SHP77 treated with DMSO at 0.1 percent for 48 hours (cell line): ENCODE measurements at regions not wholly inside any gene's neighbourhood (a gene's known extent, or its start where the extent isn't known, plus 50 kb on each side); places are given as distances from the start of the nearest gene placed in this dataset.

Source experiments
- DNase-seq: peaks from one replicate; lab custom pipeline; 2025; lab: John Stamatoyannopoulos, UW

GRCh38 chr1:8084913-8085312, 58.8 kb upstream of the ERRFI1 start:
- DNase-seq: no peak

GRCh38 chr1:8083739-8084484, 57.8 kb upstream of the ERRFI1 start:
- DNase-seq: no peak

- DNase-seq: no peak
These were observed 56.8 kb upstream of the ERRFI1 start for GRCh38 chr1:8082945-8083344.

DNA sequence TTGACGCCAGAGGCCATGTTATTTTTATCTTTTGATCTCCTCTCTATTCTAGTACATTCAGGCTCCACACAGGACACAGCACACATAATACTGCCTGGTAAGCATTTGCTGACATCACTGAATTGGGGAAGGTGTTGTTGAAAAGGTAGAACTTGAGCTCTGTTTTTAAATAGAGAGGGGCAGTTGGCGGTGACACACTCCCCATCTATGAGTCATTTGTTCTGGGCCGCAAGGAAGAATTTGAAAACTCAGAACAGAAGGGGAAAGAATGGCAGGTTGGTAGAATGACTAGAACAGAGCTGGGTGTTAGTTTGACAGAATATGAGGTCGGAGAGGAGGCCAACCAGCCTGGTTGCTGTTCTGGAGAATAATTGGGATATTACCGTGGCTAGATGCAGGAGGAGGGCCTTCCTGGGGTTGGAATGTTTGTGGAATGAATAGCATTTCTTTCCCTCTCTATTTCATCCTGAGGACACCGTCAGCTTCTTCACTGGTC, 52.1 kb upstream of the ERRFI1 start:
- DNase-seq: no peak

DNA sequence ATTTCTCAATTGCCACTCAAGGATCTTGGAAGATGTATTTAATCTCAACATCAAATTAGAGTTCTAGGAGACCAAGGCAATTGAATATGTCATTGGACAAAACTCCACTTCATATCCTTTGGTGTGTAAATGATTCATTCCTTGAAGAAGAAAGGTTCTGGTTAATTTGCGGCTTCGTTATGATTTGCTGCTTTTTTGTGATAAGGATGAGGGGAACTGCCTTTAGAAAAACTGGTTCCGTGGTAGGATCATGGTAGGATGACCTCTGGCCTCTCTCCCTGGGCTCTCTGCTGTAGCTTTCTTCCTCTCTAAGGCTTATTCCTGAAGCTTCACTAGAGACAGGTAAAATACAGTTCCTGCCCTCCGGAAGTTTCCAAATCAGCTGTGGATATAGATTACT, 51.5 kb upstream of the ERRFI1 start:
- DNase-seq: no peak

- DNase-seq: peak; percentile 73
These were observed 51.0 kb upstream of the ERRFI1 start for GRCh38 chr1:8077120-8077573.

DNA sequence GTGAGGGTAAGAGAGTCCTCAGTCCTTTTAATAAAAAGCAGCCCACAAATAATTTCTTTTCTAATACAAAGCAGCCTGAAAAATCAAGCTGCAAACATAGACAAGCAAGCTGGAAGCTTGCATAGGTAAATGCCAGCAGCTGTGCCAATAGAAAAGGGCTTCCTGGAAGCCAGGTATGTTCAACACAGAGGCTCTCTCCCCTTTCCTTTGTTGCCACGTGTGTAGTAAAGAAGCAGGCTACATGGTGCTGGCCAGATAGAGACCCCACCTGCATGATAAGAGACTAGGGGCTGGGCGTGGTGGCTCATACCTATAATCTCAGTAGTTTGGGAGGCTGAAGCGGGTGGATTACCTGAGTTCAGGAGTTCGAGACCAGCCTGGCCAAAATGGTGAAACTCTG, 50.1 kb upstream of the ERRFI1 start:
- no peak for DNase-seq
